GM12873 (cell line): ENCODE measurements at regions not wholly inside any gene's neighbourhood (a gene's known extent, or its start where the extent isn't known, plus 50 kb on each side); places are given as distances from the start of the nearest gene placed in this dataset.

ENCODE experiments used
- CTCF ChIP-seq: IDR thresholded peaks from 2 replicates; pipeline ENCODE4 v1.5.1; 2012; ENCODE audit warnings: low read depth, mild to moderate bottlenecking, moderate library complexity, low read length, control low read depth; ENCODE audit not compliant: insufficient read depth; ENCODE audit errors: missing control alignments

- TF ChIP-seq CTCF, result no peak
Measured at GRCh38 chr10:121081306-121081705, 230.1 kb downstream of the WDR11 start.

- TF ChIP-seq CTCF, result no peak
Measured at GRCh38 chr10:121082984-121083383, 231.8 kb downstream of the WDR11 start.

GRCh38 chr10:121084016-121084674 is 233.0 kb downstream of the WDR11 start:
- no peak for TF ChIP-seq CTCF

GRCh38 chr10:121084675-121085070 is 233.5 kb downstream of the WDR11 start:
- TF ChIP-seq CTCF, result no peak

- no peak for TF ChIP-seq CTCF
Measured at GRCh38 chr10:121085367-121085766, 234.2 kb downstream of the WDR11 start.

GRCh38 chr10:121087129-121087528 is 236.0 kb downstream of the WDR11 start:
- no peak for TF ChIP-seq CTCF

GRCh38 chr10:121087688-121088087 is 236.5 kb downstream of the WDR11 start:
- TF ChIP-seq CTCF, result no peak
